Osteocyte (in vitro differentiated cells): ENCODE measurements at regions not wholly inside any gene's neighbourhood (a gene's known extent, or its start where the extent isn't known, plus 50 kb on each side); places are given as distances from the start of the nearest gene placed in this dataset.

Experiments
- DNase-seq: peaks from one replicate; pipeline ENCODE4 v3.0.0; 2021; ENCODE audit warnings: mixed read lengths; ENCODE audit not compliant: unreplicated experiment; ENCODE audit errors: extremely low spot score
- H3K27ac Mint-ChIP-seq: one replicate; pipeline ENCODE4 v1.8.0; 2021; ENCODE audit warnings: mild to moderate bottlenecking, mixed read lengths; ENCODE audit not compliant: unreplicated experiment
- H3K27me3 Mint-ChIP-seq: one replicate; pipeline ENCODE4 v1.8.0; 2021; ENCODE audit warnings: mixed read lengths; ENCODE audit not compliant: unreplicated experiment
- H3K36me3 Mint-ChIP-seq: one replicate; pipeline ENCODE4 v1.8.0; 2021; ENCODE audit warnings: mixed read lengths; ENCODE audit not compliant: unreplicated experiment
- H3K4me1 Mint-ChIP-seq: one replicate; pipeline ENCODE4 v1.8.0; 2021; ENCODE audit warnings: mixed read lengths; ENCODE audit not compliant: unreplicated experiment
- H3K4me3 Mint-ChIP-seq: one replicate; pipeline ENCODE4 v1.8.0; 2021; ENCODE audit warnings: mild to moderate bottlenecking, moderate library complexity, mixed read lengths; ENCODE audit not compliant: unreplicated experiment
- H3K9me3 Mint-ChIP-seq: one replicate; pipeline ENCODE4 v1.8.0; 2021; ENCODE audit warnings: mixed read lengths; ENCODE audit not compliant: unreplicated experiment
- CTCF ChIP-seq: fragments of 200-600 bp; sonication (generic); IDR thresholded peaks from 2 replicates; pipeline ENCODE4 v1.5.0; 2021; ENCODE audit warnings: antibody characterized with exemption, mild to moderate bottlenecking, moderate library complexity

GRCh38 chr2:129345540-129345939 is 633.9 kb upstream of the RAB6C start:
- H3K36me3 Mint-ChIP-seq, result no peaks in the 10 kb centered on the region
- no peak for DNase-seq
- no peak overlapping the region for H3K27ac Mint-ChIP-seq
- no peaks in the 10 kb centered on the region for H3K27me3 Mint-ChIP-seq
- no peak for TF ChIP-seq CTCF
- H3K9me3 Mint-ChIP-seq, result peaks cover 12% of the 10 kb centered on the region
- no peaks in the 10 kb centered on the region for H3K4me1 Mint-ChIP-seq
- no peak overlapping the region for H3K4me3 Mint-ChIP-seq

DNA sequence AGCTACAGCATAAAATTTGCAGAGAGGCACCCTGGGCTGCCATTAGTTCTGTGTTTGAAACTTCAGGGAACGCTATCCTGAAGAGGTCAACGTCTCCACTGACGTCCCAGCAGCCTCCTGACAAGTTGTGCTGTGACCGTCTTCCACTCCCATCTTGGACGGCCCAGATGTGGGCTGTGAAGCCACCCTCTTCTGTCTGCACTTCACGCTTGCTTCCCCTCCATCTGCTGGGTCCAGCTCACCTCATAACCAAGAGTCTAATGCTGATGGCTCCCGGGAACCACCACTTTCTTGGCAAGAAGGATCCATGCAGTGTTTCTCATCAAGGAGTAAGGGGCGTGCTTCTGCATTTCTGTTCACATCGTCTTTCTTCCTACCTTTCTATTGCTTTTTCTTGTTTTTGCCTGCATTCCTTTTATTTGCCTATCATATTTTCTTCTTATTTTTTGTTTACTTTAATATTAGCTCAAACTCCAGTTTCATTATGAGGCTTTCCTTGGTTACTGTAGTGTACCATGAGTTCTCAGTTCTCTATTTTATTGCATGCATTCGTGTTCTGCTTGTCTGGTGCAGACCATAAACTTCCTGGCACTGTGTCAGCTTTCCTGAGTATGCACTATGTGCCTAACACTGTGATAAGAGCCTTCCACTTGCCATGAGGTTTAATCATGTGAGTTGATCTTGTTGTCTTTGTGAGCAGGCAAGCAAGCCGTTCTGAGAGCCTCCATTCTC is 631.8 kb upstream of the RAB6C start:
- H3K36me3 Mint-ChIP-seq, result no peaks in the 10 kb centered on the region
- peaks cover 4% of the 10 kb centered on the region for H3K9me3 Mint-ChIP-seq
- H3K4me1 Mint-ChIP-seq, result no peaks in the 10 kb centered on the region
- no peak for TF ChIP-seq CTCF
- H3K4me3 Mint-ChIP-seq, result no peak overlapping the region
- no peak overlapping the region for H3K27ac Mint-ChIP-seq
- DNase-seq, result no peak
- H3K27me3 Mint-ChIP-seq, result no peaks in the 10 kb centered on the region

DNA sequence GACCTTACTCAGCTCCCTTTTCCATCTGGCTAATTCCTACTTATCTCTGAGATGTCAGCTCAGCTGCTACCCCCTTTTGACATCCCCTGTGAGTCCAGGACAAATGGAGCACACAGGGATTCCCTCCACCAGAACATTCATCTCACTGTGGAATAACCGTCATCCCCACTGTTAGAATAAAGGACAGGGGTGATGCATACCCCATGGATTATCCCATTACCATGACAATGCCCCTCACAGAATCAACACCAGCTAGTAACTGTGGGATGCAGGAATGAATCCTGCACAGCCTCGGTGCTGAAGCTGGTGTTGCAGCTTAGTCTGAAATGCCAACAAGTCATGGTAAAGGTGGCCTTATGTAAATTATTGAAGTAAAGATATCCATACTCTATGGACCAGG is 624.8 kb upstream of the RAB6C start:
- TF ChIP-seq CTCF, result no peak
- H3K36me3 Mint-ChIP-seq, result no peaks in the 10 kb centered on the region
- H3K4me3 Mint-ChIP-seq, result no peak overlapping the region
- no peaks in the 10 kb centered on the region for H3K27me3 Mint-ChIP-seq
- H3K27ac Mint-ChIP-seq, result no peak overlapping the region
- no peaks in the 10 kb centered on the region for H3K4me1 Mint-ChIP-seq
- no peak for DNase-seq
- H3K9me3 Mint-ChIP-seq, result peaks cover 32% of the 10 kb centered on the region

GRCh38 chr2:129361688-129362087 is 617.8 kb upstream of the RAB6C start:
- DNase-seq, result peak; percentile 76
- Mint-ChIP-seq H3K4me3 (no peak overlapping the region), H3K27ac (no peak overlapping the region), H3K27me3 (no peaks in the 10 kb centered on the region), H3K4me1 (no peaks in the 10 kb centered on the region), H3K9me3 (peaks cover 24% of the 10 kb centered on the region), H3K36me3 (no peaks in the 10 kb centered on the region)
- TF ChIP-seq CTCF, result no peak

DNA sequence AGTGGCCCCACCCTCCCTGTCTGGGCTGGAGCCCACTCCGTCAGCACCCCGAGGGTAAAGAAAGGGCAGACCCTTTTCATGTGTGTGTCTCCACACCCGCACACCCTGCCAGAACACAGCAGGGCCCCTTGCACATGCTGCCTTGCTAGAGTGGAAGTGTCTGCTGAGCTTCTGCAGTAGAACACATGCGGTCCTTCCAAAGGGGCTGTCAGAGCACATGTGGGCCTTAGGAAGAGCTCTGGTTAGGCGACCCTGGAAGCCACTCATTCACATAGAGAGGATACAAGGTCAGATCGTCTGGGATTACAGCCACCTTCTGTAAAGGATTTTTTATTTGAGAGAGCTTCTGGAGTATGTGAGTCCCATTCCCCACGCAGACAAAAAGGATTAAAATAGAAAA is 613.2 kb upstream of the RAB6C start:
- no peaks in the 10 kb centered on the region for H3K27me3 Mint-ChIP-seq
- peaks cover 30% of the 10 kb centered on the region for H3K9me3 Mint-ChIP-seq
- no peak for TF ChIP-seq CTCF
- DNase-seq, result peak; percentile 46
- no peak overlapping the region for H3K4me3 Mint-ChIP-seq
- H3K27ac Mint-ChIP-seq, result no peak overlapping the region
- H3K36me3 Mint-ChIP-seq, result no peaks in the 10 kb centered on the region
- no peaks in the 10 kb centered on the region for H3K4me1 Mint-ChIP-seq
